ENCODE measurements at regions not wholly inside any gene's neighbourhood (a gene's known extent, or its start where the extent isn't known, plus 50 kb on each side); places are given as distances from the start of the nearest gene placed in this dataset.

DNA sequence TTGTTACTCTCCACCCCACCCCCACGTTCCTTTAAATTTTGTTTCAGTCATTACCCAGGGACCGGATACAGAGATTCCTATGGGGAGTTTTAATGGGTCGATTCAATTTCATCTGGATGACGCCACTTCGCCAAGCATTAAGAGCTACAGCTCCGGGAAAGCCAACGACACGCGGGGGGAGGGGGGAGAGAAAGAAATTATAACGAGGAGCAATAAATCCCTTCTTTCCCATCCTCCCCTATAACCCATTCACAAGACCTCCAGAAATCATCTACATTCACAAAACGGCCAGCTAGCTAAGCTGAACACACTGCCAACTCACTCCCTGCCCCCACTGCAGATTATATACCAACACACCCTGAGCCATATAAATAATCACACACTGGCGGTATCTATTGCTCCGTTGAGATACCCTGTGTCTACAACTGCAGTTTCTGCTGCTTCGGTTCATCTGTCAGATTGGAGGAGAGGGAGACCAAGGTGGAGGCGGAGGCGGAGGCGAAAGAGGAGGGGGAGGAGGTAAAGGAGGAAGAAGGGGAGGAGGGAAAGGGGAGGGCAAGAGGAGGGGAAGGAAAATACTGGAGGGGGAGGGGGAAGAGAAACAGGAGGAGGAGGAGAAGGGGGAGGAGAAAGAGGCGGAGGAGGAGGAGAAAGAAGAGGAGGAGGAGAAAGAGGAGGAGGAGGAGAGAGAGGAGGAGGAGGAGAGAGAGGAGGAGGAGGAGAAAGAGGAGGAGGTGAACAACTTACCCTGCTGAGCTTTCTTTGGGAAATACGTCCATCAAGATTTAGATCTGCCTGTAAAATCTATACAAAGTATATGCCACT is 113.9 kb upstream of the VAMP7 start:
- H3K79me2 ChIP-seq (ENCODE audit: insufficient read depth, low read length) = no peaks in the 10 kb centered on the region
- H3K4me3 ChIP-seq (ENCODE audit: low read length, poor library complexity, severe bottlenecking) = no peak overlapping the region
- no peak for TF ChIP-seq EZH2phosphoT487 (IDR thresholded peaks at IDR 0.05; ENCODE audit: borderline replicate concordance)
- TF ChIP-seq, protein P1, sequence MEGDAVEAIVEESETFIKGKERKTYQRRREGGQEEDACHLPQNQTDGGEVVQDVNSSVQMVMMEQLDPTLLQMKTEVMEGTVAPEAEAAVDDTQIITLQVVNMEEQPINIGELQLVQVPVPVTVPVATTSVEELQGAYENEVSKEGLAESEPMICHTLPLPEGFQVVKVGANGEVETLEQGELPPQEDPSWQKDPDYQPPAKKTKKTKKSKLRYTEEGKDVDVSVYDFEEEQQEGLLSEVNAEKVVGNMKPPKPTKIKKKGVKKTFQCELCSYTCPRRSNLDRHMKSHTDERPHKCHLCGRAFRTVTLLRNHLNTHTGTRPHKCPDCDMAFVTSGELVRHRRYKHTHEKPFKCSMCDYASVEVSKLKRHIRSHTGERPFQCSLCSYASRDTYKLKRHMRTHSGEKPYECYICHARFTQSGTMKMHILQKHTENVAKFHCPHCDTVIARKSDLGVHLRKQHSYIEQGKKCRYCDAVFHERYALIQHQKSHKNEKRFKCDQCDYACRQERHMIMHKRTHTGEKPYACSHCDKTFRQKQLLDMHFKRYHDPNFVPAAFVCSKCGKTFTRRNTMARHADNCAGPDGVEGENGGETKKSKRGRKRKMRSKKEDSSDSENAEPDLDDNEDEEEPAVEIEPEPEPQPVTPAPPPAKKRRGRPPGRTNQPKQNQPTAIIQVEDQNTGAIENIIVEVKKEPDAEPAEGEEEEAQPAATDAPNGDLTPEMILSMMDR (conservative IDR thresholded peaks at IDR 0.05; ENCODE audit: low read length) = no peak
- H3K27me3 ChIP-seq (ENCODE audit: insufficient read depth, low read length, poor library complexity, severe bottlenecking) = no peaks in the 10 kb centered on the region
- no peaks in the 10 kb centered on the region for H3K9me3 ChIP-seq (ENCODE audit: insufficient read depth, low read depth, low read length)
- H3K9ac ChIP-seq (ENCODE audit: low read depth, low read length, poor library complexity, severe bottlenecking) = no peak overlapping the region
- H3K4me2 ChIP-seq (ENCODE audit: low read depth, low read length, poor library complexity, severe bottlenecking) = peak overlapping the region; percentile 16
- no peaks in the 10 kb centered on the region for H4K20me1 ChIP-seq (ENCODE audit: insufficient read depth, low read length, poor library complexity, severe bottlenecking)
- peaks cover 3% of the 10 kb centered on the region for H3K4me1 ChIP-seq (ENCODE audit: insufficient read depth, low read length, poor library complexity, severe bottlenecking)
- no peaks in the 10 kb centered on the region for H3K9me2 ChIP-seq (replicated peaks; ENCODE audit: low read depth, low read length)
- no peaks in the 10 kb centered on the region for H3F3A ChIP-seq (ENCODE audit: low read depth)
- H3K36me3 ChIP-seq (ENCODE audit: insufficient read depth, low read length) = no peaks in the 10 kb centered on the region
- H2AFZ ChIP-seq (ENCODE audit: low read length) = 0 out of 2 replicates have a peak overlapping the region, but pooled peaks have one; percentile 43

DNA sequence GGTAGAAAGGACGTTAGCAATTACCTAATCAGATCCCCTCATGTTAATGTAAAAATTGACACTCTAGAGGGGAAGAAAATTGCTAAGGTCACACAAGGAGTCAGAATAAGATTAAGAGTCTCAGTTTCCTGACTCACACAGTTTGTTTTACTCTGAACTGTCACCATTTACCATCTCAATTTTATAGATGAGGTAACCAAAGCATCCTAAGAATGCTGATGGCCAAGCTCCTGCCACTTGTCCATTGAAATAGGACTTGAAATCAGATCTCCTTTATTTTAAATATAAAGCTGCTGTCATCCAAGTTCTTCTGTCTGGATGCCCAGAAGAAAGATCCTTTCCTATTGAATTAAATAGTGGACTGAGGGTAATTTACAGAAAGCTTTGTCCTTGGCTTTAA is 114.8 kb upstream of the VAMP7 start:
- Histone ChIP-seq H3K4me3 (ENCODE audit: low read length, poor library complexity, severe bottlenecking) (no peak overlapping the region), H3K36me3 (ENCODE audit: insufficient read depth, low read length) (no peaks in the 10 kb centered on the region), H3K9ac (ENCODE audit: low read depth, low read length, poor library complexity, severe bottlenecking) (no peak overlapping the region), H3K27me3 (ENCODE audit: insufficient read depth, low read length, poor library complexity, severe bottlenecking) (no peaks in the 10 kb centered on the region), H3F3A (ENCODE audit: low read depth) (no peaks in the 10 kb centered on the region), H3K9me2 (replicated peaks; ENCODE audit: low read depth, low read length) (no peaks in the 10 kb centered on the region), H3K9me3 (ENCODE audit: insufficient read depth, low read depth, low read length) (no peaks in the 10 kb centered on the region), H3K4me2 (ENCODE audit: low read depth, low read length, poor library complexity, severe bottlenecking) (no peak overlapping the region), H2AFZ (ENCODE audit: low read length) (no peak overlapping the region), H3K79me2 (ENCODE audit: insufficient read depth, low read length) (no peaks in the 10 kb centered on the region), H4K20me1 (ENCODE audit: insufficient read depth, low read length, poor library complexity, severe bottlenecking) (no peaks in the 10 kb centered on the region), H3K4me1 (ENCODE audit: insufficient read depth, low read length, poor library complexity, severe bottlenecking) (peaks cover 3% of the 10 kb centered on the region)
- no peak for TF ChIP-seq EZH2phosphoT487 (IDR thresholded peaks at IDR 0.05; ENCODE audit: borderline replicate concordance)
- TF ChIP-seq, protein P1 (conservative IDR thresholded peaks at IDR 0.05; ENCODE audit: low read length) = no peak

DNA sequence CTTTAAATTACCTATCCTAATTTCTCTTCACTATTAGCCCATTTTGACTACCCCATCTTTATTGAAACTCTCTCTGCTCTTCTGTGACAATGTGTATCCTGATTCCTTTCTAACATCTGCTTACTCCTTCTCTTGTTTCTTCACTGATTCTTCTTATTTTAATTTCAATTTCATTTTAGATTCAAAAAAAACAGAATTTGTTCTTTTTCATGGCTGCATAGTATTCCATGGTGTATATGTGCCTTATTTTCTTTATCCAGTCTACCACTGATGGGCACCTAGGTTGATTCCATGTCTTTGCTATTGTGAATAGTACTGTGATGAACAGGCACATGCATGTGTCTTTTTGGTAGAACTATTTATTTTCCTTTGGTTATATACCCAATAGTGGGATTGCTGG is 120.0 kb upstream of the VAMP7 start:
- Histone ChIP-seq H3K9me3 (ENCODE audit: insufficient read depth, low read depth, low read length) (no peaks in the 10 kb centered on the region), H3K4me1 (ENCODE audit: insufficient read depth, low read length, poor library complexity, severe bottlenecking) (no peaks in the 10 kb centered on the region), H3K4me3 (ENCODE audit: low read length, poor library complexity, severe bottlenecking) (no peak overlapping the region), H3K4me2 (ENCODE audit: low read depth, low read length, poor library complexity, severe bottlenecking) (no peak overlapping the region), H4K20me1 (ENCODE audit: insufficient read depth, low read length, poor library complexity, severe bottlenecking) (no peaks in the 10 kb centered on the region), H3K27me3 (ENCODE audit: insufficient read depth, low read length, poor library complexity, severe bottlenecking) (no peaks in the 10 kb centered on the region), H2AFZ (ENCODE audit: low read length) (no peak overlapping the region), H3K9me2 (replicated peaks; ENCODE audit: low read depth, low read length) (no peaks in the 10 kb centered on the region), H3F3A (ENCODE audit: low read depth) (no peaks in the 10 kb centered on the region), H3K79me2 (ENCODE audit: insufficient read depth, low read length) (no peaks in the 10 kb centered on the region), H3K36me3 (ENCODE audit: insufficient read depth, low read length) (no peaks in the 10 kb centered on the region), H3K9ac (ENCODE audit: low read depth, low read length, poor library complexity, severe bottlenecking) (no peak overlapping the region)
- no peak for TF ChIP-seq EZH2phosphoT487 (IDR thresholded peaks at IDR 0.05; ENCODE audit: borderline replicate concordance)
- TF ChIP-seq, protein P1 (conservative IDR thresholded peaks at IDR 0.05; ENCODE audit: low read length) = no peak

Measured in Loucy (cell line).